DND-41 (cell line): ENCODE measurements at regions not wholly inside any gene's neighbourhood (a gene's known extent, or its start where the extent isn't known, plus 50 kb on each side); places are given as distances from the start of the nearest gene placed in this dataset.
"Not testable (repeated sequence)": the region's sequence is repeated elsewhere in the genome, so short reads cannot be mapped to it uniquely, and the experiment has no call there.

Source experiments
- CTCF ChIP-seq: IDR thresholded peaks from 2 replicates; pipeline ENCODE4 v1.5.1; 2012; ENCODE audit warnings: borderline replicate concordance, low read length, moderate library complexity, mild to moderate bottlenecking; ENCODE audit not compliant: poor library complexity, severe bottlenecking; ENCODE audit errors: extremely low read depth
- EZH2 ChIP-seq: IDR thresholded peaks from 3 replicates; pipeline ENCODE4 v1.6.1; 2012; ENCODE audit warnings: borderline replicate concordance, low read depth, mild to moderate bottlenecking, moderate library complexity, low read length, inconsistent platforms; ENCODE audit not compliant: severe bottlenecking

GRCh38 chr2:237240868-237241267 is 155.2 kb downstream of the COPS8 start:
- not testable (repeated sequence) for TF ChIP-seq CTCF, EZH2
